NB4 (cell line): ENCODE measurements at regions not wholly inside any gene's neighbourhood (a gene's known extent, or its start where the extent isn't known, plus 50 kb on each side); places are given as distances from the start of the nearest gene placed in this dataset.

Experiments used
- POLR2A ChIP-seq: IDR thresholded peaks from 2 replicates; pipeline ENCODE4 v1.6.1; 2011; ENCODE audit warnings: mild to moderate bottlenecking; ENCODE audit not compliant: insufficient read length; ENCODE audit errors: extremely low read depth
- TF ChIP-seq, protein P1 (sequence below): IDR thresholded peaks from 2 replicates; pipeline ENCODE4 v1.6.1; 2011; ENCODE audit warnings: low read depth, low read length
- TF ChIP-seq, protein P2 (sequence below): IDR thresholded peaks from one replicate; pipeline ENCODE4 v1.5.1; 2012; ENCODE audit warnings: low read depth, low read length

DNA sequence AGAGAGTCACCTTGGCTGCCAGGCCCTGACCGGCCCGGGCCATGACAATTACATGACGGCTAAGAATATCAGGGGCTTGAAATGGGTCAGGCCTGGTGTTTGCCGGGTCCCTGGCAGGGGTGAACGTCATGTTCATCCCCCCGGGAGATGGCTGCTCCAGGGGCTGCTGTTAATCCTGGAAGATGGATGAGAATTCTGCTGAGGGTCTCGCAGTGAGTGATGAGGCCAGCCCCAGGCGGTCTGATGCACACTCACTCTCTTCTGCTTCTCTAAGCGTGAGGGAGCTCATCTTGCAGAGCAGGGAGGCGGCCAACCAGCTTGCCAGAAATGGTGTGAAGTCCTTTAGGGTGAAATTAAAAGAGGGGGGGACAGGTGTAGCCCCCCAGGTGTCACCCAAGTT is 101.3 kb upstream of the ANO1 start:
- TF ChIP-seq, protein P1, sequence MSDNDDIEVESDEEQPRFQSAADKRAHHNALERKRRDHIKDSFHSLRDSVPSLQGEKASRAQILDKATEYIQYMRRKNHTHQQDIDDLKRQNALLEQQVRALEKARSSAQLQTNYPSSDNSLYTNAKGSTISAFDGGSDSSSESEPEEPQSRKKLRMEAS, result no peak
- TF ChIP-seq, protein P2, sequence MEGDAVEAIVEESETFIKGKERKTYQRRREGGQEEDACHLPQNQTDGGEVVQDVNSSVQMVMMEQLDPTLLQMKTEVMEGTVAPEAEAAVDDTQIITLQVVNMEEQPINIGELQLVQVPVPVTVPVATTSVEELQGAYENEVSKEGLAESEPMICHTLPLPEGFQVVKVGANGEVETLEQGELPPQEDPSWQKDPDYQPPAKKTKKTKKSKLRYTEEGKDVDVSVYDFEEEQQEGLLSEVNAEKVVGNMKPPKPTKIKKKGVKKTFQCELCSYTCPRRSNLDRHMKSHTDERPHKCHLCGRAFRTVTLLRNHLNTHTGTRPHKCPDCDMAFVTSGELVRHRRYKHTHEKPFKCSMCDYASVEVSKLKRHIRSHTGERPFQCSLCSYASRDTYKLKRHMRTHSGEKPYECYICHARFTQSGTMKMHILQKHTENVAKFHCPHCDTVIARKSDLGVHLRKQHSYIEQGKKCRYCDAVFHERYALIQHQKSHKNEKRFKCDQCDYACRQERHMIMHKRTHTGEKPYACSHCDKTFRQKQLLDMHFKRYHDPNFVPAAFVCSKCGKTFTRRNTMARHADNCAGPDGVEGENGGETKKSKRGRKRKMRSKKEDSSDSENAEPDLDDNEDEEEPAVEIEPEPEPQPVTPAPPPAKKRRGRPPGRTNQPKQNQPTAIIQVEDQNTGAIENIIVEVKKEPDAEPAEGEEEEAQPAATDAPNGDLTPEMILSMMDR, result no peak
- TF ChIP-seq POLR2A, result no peak
